ENCODE measurements at regions not wholly inside any gene's neighbourhood (a gene's known extent, or its start where the extent isn't known, plus 50 kb on each side); places are given as distances from the start of the nearest gene placed in this dataset.

GRCh38 chr4:170854097-170854496, 764.3 kb upstream of the AADAT start:
- TF ChIP-seq POLR2A (IDR thresholded peaks at IDR 0.05) (no peak), CTCF (IDR thresholded peaks at IDR 0.05) (no peak)

Data from testis (tissue), 2 donors.